K562 (cell line): ENCODE measurements at regions not wholly inside any gene's neighbourhood (a gene's known extent, or its start where the extent isn't known, plus 50 kb on each side); places are given as distances from the start of the nearest gene placed in this dataset.
A peak's percentile ranks its signal among the peaks of the same experiment; 100 is the strongest.

Source experiments
- ATF1 ChIP-seq, 2 experiments: fragments of 450-650 bp in 1 of 2; IDR thresholded peaks; 2 replicates each; pipeline ENCODE4 v1.6.1; 2016; ENCODE audit warnings: missing compliant biosample characterization in 1 of 2, missing genetic modification characterization in 1 of 2
- BRD4 ChIP-seq: fragments of 200-600 bp; sonication (generic); IDR thresholded peaks from 2 replicates; pipeline ENCODE4 v1.6.1; 2017; ENCODE audit warnings: inconsistent platforms
- CXXC5 ChIP-seq: fragments of 250-450 bp; sonication (Bioruptor Pico); IDR thresholded peaks from 2 replicates; pipeline ENCODE4 v1.8.0; 2022; ENCODE audit warnings: inconsistent platforms, mild to moderate bottlenecking, moderate library complexity
- DPF2 ChIP-seq: fragments of 450-650 bp; IDR thresholded peaks from 2 replicates; pipeline ENCODE4 v1.6.1; 2016
- EP300 ChIP-seq: IDR thresholded peaks from 2 replicates; pipeline ENCODE4 v1.6.1; 2012; ENCODE audit warnings: low read length, improper control_type of control experiment
- GATAD2A ChIP-seq: fragments of 450-650 bp; IDR thresholded peaks from 2 replicates; pipeline ENCODE4 v1.6.1; 2017
- KDM5B ChIP-seq: fragments of 200-600 bp; sonication (generic); IDR thresholded peaks from 2 replicates; pipeline ENCODE4 v1.6.1; 2012; ENCODE audit warnings: low read depth, mild to moderate bottlenecking, moderate library complexity, low read length, control low read depth, inconsistent platforms; ENCODE audit not compliant: insufficient replicate concordance
- MED1 ChIP-seq: sonication (generic); formaldehyde crosslinking; IDR thresholded peaks from 2 replicates; pipeline ENCODE4 v1.8.1; 2023; ENCODE audit warnings: missing genetic modification reagents, borderline replicate concordance
- MYC ChIP-seq, 2 experiments: fragments of 250-450 bp in 1 of 2; sonication (Bioruptor Pico) in 1 of 2; IDR thresholded peaks; 2 replicates each; pipeline versions ENCODE4 v1.5.1 to v1.6.1; 2012 to 2021; ENCODE audit warnings: low read depth in 2 of 2, borderline replicate concordance in 1 of 2, improper control_type of control experiment in 1 of 2, low read length in 1 of 2, mild to moderate bottlenecking in 1 of 2, moderate library complexity in 1 of 2
- NFE2 ChIP-seq: IDR thresholded peaks from 2 replicates; pipeline ENCODE4 v1.6.1; 2014; ENCODE audit warnings: antibody characterized with exemption, low read depth
- RAD51 ChIP-seq: fragments of 450-650 bp; IDR thresholded peaks from 2 replicates; pipeline ENCODE4 v1.7.1; 2016; ENCODE audit warnings: low read depth, mild to moderate bottlenecking, borderline replicate concordance
- RERE ChIP-seq: sonication (generic); formaldehyde crosslinking; IDR thresholded peaks from 2 replicates; pipeline ENCODE4 v1.8.0; 2023; ENCODE audit warnings: missing genetic modification reagents, mild to moderate bottlenecking, borderline replicate concordance
- SMC3 ChIP-seq: conservative IDR thresholded peaks from 2 replicates; pipeline ENCODE4 v1.6.1; 2011; ENCODE audit warnings: low read depth, low read length, improper control_type of control experiment; ENCODE audit not compliant: insufficient read depth
- STAT5A ChIP-seq: IDR thresholded peaks from 2 replicates; pipeline ENCODE4 v1.6.1; 2012; ENCODE audit warnings: low read length, inconsistent platforms, borderline replicate concordance
- TCF3 ChIP-seq: sonication (generic); formaldehyde crosslinking; IDR thresholded peaks from 2 replicates; pipeline ENCODE4 v1.4.0; 2020; ENCODE audit warnings: mild to moderate bottlenecking, missing genetic modification reagents
- WHSC1 ChIP-seq: IDR thresholded peaks from one replicate; pipeline ENCODE4 v1.6.1; 2012; ENCODE audit warnings: low read length, control low read depth, inconsistent platforms
- ZBTB17 ChIP-seq: fragments of 450-650 bp; formaldehyde crosslinking; IDR thresholded peaks from 2 replicates; pipeline ENCODE4 v1.4.0; 2020; ENCODE audit warnings: mild to moderate bottlenecking
- ZBTB9 ChIP-seq: fragments of 450-650 bp; formaldehyde crosslinking; IDR thresholded peaks from 2 replicates; pipeline ENCODE4 v1.4.0; 2020; ENCODE audit warnings: mild to moderate bottlenecking, moderate library complexity
- ZNF589 ChIP-seq: fragments of 200-800 bp; sonication (Bioruptor generic); IDR thresholded peaks from 2 replicates; pipeline ENCODE4 v1.6.1; 2016; ENCODE audit warnings: low read depth, missing genetic modification characterization, missing compliant biosample characterization
- ZNF766 ChIP-seq: fragments of 200-800 bp; sonication (Bioruptor generic); conservative IDR thresholded peaks from 2 replicates; pipeline ENCODE4 v1.6.1; 2016; ENCODE audit warnings: missing genetic modification characterization, missing compliant biosample characterization

GRCh38 chr3:177673112-177673914 is 476.0 kb upstream of the TBL1XR1 start (continued):
- TF ChIP-seq DPF2 (peak; percentile 64; the same call in 1 of the 2 replicates), ZNF766 (CRISPR knock-in tag) (0 out of 2 replicates have a peak, but pooled peaks have one; percentile 47), SMC3 (no peak), TCF3 (CRISPR knock-in tag) (no peak), GATAD2A (no peak), STAT5A (no peak), KDM5B (no peak), EP300 (peak; percentile 35; the same call in 1 of the 2 replicates), MED1 (CRISPR knock-in tag) (no peak), ATF1 (CRISPR knock-in tag; IDR thresholded peaks at IDR 0.05) (no peak), ATF1 (tag; IDR thresholded peaks at IDR 0.05) (no peak), ZNF589 (CRISPR knock-in tag) (no peak), ZBTB17 (CRISPR knock-in tag) (no peak), ZBTB9 (CRISPR knock-in tag) (no peak), MYC (IDR thresholded peaks at IDR 0.05; ENCODE audit: low read depth, low read length) (no peak), MYC (CRISPR knock-in tag; IDR thresholded peaks at IDR 0.05; ENCODE audit: borderline replicate concordance, low read depth) (no peak), CXXC5 (CRISPR knock-in tag) (no peak), NFE2 (peak; percentile 99), BRD4 (no peak), WHSC1 (no peak), RERE (CRISPR knock-in tag) (no peak), RAD51 (no peak)
